ENCODE measurements at regions not wholly inside any gene's neighbourhood (a gene's known extent, or its start where the extent isn't known, plus 50 kb on each side); places are given as distances from the start of the nearest gene placed in this dataset.

DNA sequence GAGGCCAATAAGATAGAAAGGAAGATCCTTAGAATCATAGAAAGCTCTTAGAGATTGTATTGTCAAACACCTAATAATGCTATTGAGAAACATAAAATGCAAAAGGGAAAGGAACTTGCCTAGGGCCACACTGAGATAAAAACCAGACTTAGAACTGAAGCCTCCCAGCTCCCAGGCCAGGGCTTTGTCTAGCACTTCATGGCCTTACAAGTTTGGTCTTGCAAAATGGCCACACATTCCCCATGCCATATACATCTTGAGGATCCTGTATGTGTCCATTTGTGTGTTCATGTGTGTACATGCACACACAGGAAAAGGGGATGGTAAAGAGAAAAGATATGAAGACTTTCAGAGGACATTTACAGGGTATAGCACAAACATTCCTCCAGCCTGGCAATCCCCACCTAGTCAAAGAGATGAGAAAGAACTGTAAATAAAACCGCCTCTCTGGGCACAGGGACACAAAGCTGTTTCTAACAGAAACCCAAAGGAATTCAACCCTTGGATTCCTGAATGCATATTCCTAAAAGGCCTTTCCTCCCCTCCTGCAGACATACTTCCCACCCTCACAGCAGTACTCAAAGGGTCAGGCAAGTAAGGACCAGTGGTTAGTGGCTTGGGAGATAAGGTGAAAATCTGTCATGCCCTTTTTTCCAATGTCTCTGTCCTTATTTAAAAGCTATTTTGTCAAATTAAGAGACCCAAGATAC, 99.7 kb upstream of the KLHL29 start:
- no peak for DNase-seq (ENCODE audit: extremely low read depth in 1 of 11, low read depth in 9 of 11, low spot score in 4 of 11)

DNA sequence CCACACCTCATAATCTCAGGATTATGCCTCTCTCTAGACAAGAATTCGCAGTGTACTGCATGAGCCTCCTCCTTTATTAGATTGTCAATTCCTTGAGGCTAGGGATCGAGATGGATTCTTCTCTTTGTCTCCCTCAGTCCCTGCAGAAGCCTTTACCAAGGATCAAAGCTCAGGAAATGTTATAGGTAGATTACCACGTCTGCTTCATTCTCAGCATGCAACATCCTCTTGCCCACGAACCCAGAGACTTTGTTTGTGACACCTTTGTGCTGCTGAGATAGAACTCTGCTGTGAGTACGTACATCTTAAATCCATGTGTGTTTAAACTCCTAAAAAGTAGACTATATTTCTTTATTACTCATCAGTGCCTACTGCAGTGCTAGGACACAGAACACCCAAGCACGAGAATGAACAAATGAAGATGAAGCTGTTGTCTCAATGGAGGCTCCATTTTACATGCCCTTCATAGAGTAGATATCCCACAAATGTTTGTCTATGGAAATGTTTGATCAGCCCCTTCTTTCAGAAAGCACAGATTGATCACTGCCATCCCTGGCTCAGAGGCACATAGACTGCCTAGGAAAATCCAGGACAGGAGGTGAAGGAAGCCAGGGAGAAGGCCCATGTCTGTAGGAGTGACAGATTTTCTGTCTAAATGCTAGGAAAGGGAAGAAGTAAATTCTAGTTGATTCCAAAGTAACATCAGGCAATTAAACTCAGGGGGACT, 98.8 kb upstream of the KLHL29 start:
- DNase-seq (ENCODE audit: extremely low read depth in 1 of 11, low read depth in 9 of 11, low spot score in 4 of 11): no peak

DNA sequence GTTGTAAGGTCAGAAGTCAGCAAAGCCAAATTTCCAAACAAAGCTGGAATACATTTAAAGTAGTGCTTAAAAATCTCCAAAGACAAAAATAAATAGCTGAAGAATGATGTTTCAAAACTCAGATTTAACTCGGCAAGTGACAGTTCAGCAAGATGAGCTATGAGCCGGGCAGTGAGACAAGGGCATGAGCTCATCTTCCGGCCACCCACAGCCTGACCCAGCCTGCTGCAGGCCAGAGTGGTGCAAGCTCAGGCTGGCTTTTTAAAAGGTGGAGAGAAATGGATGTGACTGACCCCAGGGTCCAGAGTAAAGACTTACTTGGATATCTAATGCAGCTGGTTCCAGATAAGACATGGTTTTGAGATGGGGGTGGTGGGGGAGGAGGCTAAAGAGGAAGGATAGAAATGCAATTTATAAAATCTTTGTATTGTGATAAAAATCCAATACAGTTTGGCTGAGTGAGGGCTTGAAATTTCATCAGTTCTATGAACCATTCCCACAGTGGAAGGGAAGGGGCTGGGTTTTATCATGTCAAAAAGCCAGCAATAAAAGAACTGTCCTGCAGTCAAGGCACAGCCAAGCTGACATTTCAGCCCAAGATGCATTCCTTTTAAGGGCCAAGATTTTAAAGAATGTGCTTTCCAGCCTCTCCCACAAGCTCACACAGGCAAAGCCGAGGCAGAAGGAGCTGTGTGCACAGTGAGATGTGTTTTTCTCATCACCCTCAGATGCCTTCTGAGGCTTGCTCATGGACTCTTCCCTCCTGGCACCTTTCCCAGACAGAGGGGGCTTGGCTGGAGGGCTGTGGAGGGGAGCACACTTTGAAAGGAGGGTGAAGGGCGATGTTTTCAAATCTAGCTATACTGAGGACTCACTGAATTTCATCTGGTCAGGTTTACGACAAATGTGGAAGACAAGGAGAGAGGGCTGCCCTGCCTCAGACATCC, 97.9 kb upstream of the KLHL29 start:
- peak in 7 of 11 donors; percentile 24 to 73 (median 55) for DNase-seq (ENCODE audit: extremely low read depth in 1 of 11, low read depth in 9 of 11, low spot score in 4 of 11)

DNA sequence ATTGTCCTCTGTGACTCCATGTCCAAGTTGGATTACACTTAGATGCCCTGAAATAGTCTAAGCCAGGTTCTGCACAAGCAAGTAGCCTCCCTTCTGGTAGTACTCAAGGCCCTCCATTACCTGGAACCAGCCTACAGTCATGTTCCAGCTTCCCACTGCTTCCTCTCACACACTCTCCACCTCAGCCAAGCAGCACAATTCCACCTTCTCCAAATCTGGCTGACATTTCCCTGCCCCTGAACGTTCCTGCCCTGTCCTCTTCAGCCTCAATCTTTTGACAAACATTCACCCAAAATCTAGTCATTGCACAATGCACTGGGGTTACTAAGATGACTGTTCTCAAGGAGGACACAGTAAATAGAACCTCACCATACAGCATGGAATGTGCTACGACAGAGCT, 95.3 kb upstream of the KLHL29 start:
- DNase-seq (ENCODE audit: extremely low read depth in 1 of 11, low read depth in 9 of 11, low spot score in 4 of 11): no peak

DNA sequence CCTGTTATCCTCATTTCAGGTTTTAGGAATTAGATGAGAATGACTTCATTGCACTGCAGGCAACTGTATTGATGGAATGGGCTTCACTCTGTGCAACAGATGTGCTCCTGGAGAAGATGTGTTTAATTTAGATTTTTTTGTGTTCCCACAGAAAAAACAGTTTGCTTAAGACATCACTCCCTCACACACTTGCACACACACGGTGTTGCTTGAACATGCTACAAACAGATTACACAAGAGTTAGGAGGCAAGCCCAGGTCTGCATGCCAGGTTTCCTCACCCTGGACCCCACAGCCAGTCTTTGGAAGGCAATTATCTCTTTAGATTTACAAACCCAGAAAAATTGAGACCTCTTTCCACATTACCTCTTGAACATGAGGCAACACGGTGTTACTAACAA, 93.7 kb upstream of the KLHL29 start:
- DNase-seq (ENCODE audit: extremely low read depth in 1 of 11, low read depth in 9 of 11, low spot score in 4 of 11): no peak

DNA sequence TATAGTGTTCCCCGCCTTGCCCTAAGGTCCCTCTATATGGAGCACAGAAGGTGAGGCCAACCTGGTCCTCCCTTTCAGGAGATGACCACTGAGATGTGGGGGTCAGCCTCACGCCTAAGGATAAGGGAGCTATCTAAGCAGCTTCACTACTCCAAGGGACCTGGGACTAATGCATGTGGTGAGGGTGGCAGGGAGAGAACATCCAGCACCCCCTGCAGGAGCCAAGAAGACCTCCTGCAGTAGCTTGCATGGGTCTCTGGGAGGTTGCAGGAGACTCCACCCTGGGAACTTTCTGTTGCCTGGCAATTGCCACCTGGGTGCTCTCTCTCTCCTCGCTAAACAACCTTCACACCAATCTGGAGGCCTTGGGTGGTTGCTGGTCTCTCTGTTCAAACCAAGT, 93.0 kb upstream of the KLHL29 start:
- no peak for DNase-seq (ENCODE audit: extremely low read depth in 1 of 11, low read depth in 9 of 11, low spot score in 4 of 11)

DNA sequence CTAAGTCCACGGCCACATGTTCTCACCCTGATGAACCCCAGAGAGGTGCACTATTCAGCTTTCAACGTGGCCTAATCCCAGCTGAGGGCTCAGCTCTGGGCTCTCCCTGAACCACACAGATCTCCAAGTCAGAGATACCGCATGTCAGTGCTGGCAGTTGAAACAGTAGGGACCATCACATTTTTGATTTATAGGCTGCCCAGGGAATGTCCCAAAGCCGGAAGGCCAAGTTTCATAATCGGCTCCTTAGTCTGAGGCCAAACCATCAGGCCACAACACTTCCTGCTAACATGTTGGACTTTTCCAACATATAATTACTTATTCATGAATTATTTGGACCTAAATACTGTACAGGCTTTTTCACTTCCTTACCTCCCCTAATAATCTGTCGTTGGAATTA, 91.9 kb upstream of the KLHL29 start:
- DNase-seq (ENCODE audit: extremely low read depth in 1 of 11, low read depth in 9 of 11, low spot score in 4 of 11): peak in 2 of 11 donors; percentile 4 to 16

DNA sequence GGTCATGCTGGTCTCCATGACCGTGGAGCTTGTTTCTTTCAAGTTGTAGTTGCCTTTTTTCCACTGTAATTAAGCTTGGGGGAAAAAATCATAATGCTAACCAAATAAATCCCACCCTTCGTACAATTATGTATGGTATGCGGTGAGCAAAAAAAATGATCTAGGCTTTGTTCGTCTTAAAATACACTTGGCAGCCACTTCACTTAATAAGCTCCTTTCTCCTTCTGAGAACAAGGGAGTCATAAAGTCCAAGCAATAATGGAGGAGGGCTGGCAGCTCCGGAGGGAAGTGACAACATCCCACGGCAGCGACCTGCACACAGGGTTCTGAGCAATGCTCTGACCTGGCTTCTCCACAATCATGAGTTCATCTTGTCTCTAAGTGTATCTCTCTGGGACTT, 91.2 kb upstream of the KLHL29 start:
- DNase-seq (ENCODE audit: extremely low read depth in 1 of 11, low read depth in 9 of 11, low spot score in 4 of 11): peak in 2 of 11 donors; percentile 6 to 11

DNA sequence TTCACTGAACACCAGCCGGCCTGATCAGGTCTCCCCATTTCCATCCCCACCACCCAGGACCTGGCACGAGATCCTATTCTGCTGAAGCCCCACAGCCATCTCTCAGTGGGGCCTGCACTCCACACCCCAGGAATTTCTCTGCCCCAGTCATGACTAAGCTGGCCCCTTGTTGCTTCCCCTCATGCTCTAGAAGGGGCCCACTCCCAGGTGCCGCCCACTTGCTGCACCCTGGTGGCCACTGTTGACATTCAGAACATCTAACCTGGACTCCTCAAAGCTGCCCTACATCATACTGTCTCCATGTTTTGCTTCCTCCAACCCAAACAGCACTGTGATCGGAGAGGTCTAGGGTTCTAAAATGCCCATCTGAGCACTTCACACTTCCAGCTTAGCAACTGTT, 90.7 kb upstream of the KLHL29 start:
- DNase-seq (ENCODE audit: extremely low read depth in 1 of 11, low read depth in 9 of 11, low spot score in 4 of 11): no peak

DNA sequence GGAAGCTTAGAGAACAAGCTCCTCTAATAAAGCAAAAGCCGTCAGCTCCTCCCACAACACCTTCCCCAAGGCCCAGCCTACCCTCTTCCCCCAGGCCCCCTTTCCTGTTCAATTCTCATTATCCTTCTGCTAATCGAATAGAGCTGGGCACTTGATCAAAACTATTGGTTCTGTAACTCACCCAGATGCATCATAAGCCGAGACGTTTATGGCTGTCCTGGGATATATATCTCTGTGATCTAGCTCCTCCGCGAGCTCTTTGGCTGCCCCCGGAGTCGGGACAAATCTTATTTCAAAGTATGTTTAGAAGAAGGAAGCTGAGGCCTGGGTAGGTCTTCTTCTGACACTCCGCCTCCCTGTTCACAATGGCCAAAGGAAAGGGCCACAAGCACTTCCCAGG, 88.3 kb upstream of the KLHL29 start:
- no peak for DNase-seq (ENCODE audit: extremely low read depth in 1 of 11, low read depth in 9 of 11, low spot score in 4 of 11)

DNA sequence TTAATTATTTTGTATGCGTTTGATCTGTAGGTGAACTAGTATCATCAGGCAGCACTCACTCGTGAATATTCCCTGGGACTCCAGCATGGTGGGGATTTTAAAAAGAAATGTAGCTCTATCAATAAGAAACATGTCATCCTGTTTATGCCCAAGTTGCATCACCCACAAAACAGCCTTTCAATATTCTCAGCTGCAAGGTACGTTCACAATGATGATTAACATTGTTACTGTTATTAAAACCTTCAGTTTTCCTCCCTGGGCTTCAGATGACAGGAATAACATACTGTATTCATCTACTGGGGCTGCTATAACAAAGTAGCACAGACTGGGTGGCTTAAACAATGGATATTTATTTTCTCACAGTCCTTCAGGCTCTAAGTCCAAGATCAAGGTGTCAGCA, 87.9 kb upstream of the KLHL29 start:
- no peak for DNase-seq (ENCODE audit: extremely low read depth in 1 of 11, low read depth in 9 of 11, low spot score in 4 of 11)

DNA sequence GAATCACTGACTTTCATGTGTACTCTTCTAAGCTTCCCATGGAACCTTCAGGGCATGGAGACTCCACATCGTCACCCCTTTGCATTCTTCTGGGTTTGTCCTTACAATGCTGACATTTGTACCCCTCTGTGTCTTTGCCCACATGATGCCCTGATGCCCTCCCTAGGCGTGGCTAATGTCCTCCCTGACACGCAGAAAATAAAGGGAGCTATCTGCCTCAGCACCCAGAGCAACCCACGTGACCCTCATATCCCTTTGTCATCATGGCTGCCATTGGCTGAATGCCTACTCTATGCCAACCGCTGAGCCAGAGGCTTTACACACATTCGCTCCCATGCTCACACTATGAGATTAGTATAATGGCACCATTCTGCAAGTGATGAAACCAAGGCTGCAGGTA, 86.4 kb upstream of the KLHL29 start:
- DNase-seq (ENCODE audit: extremely low read depth in 1 of 11, low read depth in 9 of 11, low spot score in 4 of 11): no peak

DNA sequence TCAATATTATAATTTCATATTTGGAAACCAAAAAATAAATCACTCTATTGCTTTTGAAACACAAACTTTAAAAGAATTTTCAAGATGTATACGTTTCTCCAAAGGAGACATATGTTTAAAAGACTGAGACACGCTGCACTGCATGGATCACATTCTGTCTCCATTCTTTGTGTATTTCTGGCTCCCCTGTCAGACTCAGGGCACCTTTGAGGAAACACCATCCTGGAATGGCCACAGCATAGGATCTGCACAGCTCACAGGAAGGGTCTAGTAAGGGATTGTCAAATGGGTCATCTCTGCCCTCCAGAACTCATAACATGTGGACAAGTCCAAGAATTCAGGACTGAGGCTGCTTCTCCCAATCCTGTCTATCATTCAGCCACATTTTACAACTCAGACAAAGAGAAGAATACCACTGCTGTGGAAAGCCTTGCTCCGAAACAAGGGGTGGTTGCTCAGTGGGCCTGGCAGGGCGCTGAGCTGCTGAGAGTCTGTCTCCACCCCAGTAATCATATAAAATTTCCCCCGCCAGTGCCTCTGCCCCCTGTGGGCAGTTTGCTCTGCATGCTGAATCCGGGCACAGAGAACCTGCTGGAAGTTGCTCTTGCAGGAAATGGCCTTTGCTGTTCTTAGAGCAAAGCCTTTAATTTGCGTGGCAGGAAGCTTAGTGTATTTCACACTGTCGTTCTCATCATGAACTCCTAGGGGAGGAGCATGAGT, 85.3 kb upstream of the KLHL29 start:
- DNase-seq (ENCODE audit: extremely low read depth in 1 of 11, low read depth in 9 of 11, low spot score in 4 of 11): no peak

DNA sequence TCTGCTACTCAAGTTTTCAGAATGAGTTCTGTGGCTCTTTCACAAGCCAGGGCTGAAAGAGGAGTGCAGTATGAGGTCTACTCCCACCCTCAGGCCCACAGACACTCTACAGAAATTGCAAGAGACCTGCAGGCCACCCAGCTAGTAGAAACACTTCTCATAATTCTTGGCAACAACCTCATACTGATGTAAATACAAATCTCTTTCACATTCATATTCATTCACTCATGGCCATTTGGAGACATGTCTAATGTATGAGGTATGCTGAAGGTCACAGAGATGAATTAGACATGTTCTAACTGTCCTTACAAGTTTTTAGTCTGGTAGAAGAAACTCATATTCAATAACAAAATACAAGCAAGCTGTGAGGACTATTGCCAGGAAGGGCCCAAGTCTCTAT, 83.8 kb upstream of the KLHL29 start:
- DNase-seq (ENCODE audit: extremely low read depth in 1 of 11, low read depth in 9 of 11, low spot score in 4 of 11): no peak

DNA sequence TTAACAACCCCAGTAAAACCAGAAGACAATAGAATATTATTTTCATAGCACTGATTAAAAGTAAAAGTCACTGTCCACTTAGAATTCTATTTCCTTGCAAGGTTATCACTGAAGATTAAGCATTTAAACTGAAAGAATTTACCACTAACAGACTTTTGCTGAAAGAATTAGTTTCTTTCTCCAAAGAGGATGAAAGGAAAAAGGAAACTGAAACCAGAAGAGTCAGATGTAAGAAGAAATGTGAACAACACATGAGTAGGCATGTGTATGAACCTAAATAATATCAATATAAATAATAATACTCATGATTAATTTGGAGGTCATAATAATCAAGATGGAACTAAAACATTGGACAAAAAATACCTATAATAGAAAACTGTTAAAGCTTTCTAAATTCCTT, 82.4 kb upstream of the KLHL29 start:
- DNase-seq (ENCODE audit: extremely low read depth in 1 of 11, low read depth in 9 of 11, low spot score in 4 of 11): no peak

DNA sequence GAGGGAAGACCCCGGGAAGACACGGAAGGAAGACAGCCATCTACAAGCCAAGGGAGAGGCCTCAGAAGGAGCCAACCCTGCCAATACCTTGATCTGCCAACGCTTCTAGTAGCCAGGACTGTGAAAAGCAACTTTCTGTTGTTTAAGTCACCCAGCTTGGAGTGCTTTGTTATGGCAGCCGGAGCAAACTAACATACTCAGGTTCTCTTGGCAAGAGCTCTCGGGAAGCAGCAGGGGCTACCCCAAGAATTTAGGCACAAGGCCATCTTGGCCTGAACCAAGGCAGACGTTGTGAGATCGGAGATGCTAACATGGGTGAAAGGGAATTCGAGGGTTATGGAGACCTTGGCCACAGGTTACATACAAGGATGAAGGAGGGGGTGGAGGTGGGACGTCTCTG, 78.6 kb upstream of the KLHL29 start:
- no peak for DNase-seq (ENCODE audit: extremely low read depth in 1 of 11, low read depth in 9 of 11, low spot score in 4 of 11)

DNA sequence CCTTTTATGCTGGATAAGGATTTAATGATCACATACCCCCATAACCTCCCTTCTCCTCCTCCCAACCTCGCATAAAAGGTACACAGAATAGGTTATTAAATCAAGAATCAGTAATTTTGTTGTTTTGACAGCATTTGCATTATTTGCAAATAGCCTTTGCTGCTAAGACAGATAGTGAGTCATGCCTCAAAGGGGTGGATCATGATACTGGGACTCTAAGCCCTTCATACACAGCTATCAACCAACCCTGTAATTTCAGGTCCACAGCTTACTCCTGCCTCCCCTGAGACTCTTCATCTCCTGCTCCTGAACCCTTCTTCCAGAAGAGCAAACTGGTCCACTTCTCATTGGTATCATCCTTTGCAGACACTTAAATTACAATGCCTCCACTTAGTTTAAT, 73.8 kb upstream of the KLHL29 start:
- DNase-seq (ENCODE audit: extremely low read depth in 1 of 11, low read depth in 9 of 11, low spot score in 4 of 11): no peak

DNA sequence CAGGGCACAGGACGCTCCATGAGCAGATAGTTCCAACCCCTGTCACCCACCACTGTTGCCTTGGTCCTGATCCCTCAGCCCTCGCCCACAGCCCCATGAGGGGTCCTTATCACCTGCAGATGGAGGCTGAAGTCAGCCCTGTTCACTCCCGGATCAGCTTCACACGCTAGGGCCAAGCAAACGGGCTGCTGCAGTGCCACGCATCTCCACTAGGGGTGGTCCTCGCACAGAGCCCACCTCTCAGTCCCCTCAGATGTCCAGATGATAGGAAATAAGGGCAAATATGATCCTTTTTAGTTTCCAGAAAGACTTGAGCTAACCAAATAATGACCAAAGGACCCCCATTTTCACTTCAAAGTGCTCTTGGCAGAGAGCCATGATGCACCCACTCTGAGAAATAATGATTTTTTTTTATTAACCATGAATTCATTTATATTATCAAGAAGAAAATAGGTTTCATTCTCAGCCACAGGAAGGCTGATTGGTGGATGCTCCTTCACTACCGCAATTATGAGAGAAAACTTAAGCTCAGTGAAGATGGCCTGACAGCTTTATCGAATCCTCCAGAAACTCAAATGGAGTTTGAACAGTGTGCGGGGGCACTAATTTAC, 71.9 kb upstream of the KLHL29 start:
- peak in 2 of 11 donors; percentile 6 to 14 for DNase-seq (ENCODE audit: extremely low read depth in 1 of 11, low read depth in 9 of 11, low spot score in 4 of 11)

DNA sequence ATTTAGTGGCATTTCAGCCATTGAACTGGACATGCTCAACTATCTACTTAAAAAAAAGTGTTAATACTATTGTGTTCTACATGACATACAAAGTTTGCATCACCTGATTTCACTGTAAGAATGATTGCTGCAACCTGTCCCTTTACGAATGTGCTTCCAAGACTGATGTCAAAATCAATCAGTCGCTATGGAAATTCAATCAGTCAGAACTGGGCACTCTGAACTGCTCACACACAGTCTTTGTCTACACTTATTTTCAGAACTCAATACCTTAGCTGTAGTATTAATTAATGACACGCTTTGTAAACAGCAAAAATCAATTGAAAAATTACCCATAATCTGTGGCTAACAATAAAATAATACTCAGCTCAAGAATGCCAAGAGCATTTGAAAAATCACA, 70.3 kb upstream of the KLHL29 start:
- no peak for DNase-seq (ENCODE audit: extremely low read depth in 1 of 11, low read depth in 9 of 11, low spot score in 4 of 11)
